ENCODE measurements at regions not wholly inside any gene's neighbourhood (a gene's known extent, or its start where the extent isn't known, plus 50 kb on each side); places are given as distances from the start of the nearest gene placed in this dataset.
"Not testable (repeated sequence)": the region's sequence is repeated elsewhere in the genome, so short reads cannot be mapped to it uniquely, and the experiment has no call there.

DNA sequence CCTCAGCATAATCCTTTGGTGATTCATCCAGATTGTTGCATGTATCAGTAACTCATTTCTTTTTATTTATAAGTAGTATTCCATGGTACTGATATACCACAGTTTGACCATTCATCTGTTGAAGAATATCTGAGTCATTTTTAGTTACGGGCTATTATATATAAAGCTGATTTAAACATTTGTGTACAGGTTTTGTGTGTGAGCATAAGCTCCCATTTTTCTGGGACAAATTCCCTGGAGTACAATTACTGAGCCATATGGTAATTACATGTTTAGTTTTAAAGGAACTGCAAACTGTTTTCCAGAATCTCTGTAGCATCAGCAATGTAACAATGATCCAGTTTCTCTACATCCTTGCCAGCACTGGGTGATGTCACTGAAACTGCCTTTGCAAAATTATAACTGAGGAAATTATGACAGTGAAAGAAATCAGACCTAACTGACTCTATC is 236.2 kb upstream of the KRR1 start:
- no peaks in the 10 kb centered on the region for H3K9me3 ChIP-seq (ENCODE audit: control insufficient read depth in 3 of 3, low read length in 3 of 3)
- H3K4me3 ChIP-seq (ENCODE audit: low read length in 3 of 3): no peak overlapping the region
- no peaks in the 10 kb centered on the region for H3K4me1 ChIP-seq (ENCODE audit: control insufficient read depth in 3 of 3, insufficient read depth in 3 of 3, low read length in 3 of 3)
- H3K36me3 ChIP-seq (ENCODE audit: control insufficient read depth in 3 of 3, insufficient read depth in 3 of 3, low read length in 3 of 3): no peaks in the 10 kb centered on the region
- no peak overlapping the region for H3K9ac ChIP-seq (ENCODE audit: low read depth in 1 of 3, low read length in 3 of 3)
- H3K27ac ChIP-seq (ENCODE audit: low read depth, low read length): no peak overlapping the region
- no peaks in the 10 kb centered on the region for H3K27me3 ChIP-seq (ENCODE audit: control insufficient read depth in 3 of 3, insufficient read depth in 3 of 3, low read length in 3 of 3)

DNA sequence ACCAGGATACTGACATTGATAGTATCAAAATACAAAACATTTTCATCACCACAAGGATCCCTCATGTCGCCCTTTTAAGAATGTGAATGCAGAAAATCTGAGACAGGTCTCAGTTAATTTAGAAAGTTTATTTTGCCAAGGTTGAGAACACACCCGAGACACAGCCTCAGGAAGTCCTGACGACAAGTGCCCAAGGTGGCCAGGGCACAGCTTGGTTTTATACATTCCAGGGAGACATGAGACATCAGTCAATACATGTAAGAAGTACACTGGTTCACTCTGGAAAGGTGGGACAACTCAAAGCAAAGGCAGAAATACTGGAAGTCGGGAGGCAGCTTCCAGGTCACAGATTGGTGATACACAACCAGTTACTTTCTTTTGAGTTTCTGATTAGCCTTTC is 235.2 kb upstream of the KRR1 start:
- Histone ChIP-seq H3K27ac (ENCODE audit: low read depth, low read length) (no peak overlapping the region), H3K9ac (ENCODE audit: low read depth in 1 of 3, low read length in 3 of 3) (no peak overlapping the region), H3K27me3 (ENCODE audit: control insufficient read depth in 3 of 3, insufficient read depth in 3 of 3, low read length in 3 of 3) (no peaks in the 10 kb centered on the region), H3K4me3 (ENCODE audit: low read length in 3 of 3) (no peak overlapping the region), H3K4me1 (ENCODE audit: control insufficient read depth in 3 of 3, insufficient read depth in 3 of 3, low read length in 3 of 3) (no peaks in the 10 kb centered on the region), H3K36me3 (ENCODE audit: control insufficient read depth in 3 of 3, insufficient read depth in 3 of 3, low read length in 3 of 3) (no peaks in the 10 kb centered on the region), H3K9me3 (ENCODE audit: control insufficient read depth in 3 of 3, low read length in 3 of 3) (no peaks in the 10 kb centered on the region)

DNA sequence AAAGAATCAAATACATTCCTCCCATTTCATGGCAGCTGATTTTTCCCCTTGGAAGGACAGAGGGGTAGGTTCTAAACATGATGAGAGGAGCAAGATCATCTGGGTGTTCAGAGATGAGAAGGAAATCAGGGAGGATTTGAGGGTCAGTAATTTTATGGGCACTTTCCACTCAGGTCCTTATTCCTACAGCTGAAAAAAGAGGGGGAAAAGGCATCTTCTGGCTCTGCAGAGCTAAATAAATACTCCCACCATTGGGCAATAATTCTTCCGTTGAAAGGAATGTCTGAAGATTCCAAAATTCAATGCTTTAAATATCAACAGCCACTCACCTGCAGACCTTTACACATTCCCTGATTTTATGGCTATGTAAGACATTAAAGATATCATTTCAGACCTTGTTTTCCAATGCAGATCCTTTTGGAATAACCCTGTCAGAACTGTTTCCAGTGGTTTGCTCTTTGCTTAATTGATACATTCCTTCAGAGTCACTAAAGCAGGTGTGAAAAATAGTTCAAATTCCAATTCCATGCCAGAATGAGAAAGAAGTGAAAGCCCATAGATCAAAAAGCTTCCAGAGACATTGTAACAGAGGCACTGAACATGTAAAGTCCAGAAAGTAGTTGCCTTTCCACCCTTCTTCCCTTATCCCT is 233.3 kb upstream of the KRR1 start:
- Histone ChIP-seq H3K27ac (ENCODE audit: low read depth, low read length) (no peak overlapping the region), H3K4me3 (ENCODE audit: low read length in 3 of 3) (no peak overlapping the region), H3K36me3 (ENCODE audit: control insufficient read depth in 3 of 3, insufficient read depth in 3 of 3, low read length in 3 of 3) (no peaks in the 10 kb centered on the region), H3K27me3 (ENCODE audit: control insufficient read depth in 3 of 3, insufficient read depth in 3 of 3, low read length in 3 of 3) (no peaks in the 10 kb centered on the region), H3K9me3 (ENCODE audit: control insufficient read depth in 3 of 3, low read length in 3 of 3) (no peaks in the 10 kb centered on the region), H3K4me1 (ENCODE audit: control insufficient read depth in 3 of 3, insufficient read depth in 3 of 3, low read length in 3 of 3) (no peaks in the 10 kb centered on the region), H3K9ac (ENCODE audit: low read depth in 1 of 3, low read length in 3 of 3) (no peak overlapping the region)

DNA sequence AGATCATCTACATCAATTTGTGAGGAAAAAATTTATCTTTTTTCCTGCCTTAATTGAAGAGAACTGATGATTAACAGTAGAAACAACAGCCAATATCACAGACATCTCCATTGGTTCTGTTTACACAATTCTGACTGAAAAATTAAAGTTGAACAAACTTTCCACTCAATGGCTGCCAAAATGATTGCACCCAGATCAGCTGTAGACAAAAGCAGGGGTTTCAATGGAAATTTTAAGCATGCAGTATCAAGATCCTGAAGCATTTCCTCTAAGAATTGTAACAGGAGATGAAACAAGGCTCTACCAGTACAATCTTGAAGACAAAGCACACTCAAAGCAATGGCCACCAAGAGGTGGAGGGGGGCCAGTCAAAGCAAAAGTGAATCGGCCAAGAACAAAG is 231.6 kb upstream of the KRR1 start:
- no peaks in the 10 kb centered on the region for H3K4me1 ChIP-seq (ENCODE audit: control insufficient read depth in 3 of 3, insufficient read depth in 3 of 3, low read length in 3 of 3)
- H3K9ac ChIP-seq (ENCODE audit: low read depth in 1 of 3, low read length in 3 of 3): no peak overlapping the region
- no peaks in the 10 kb centered on the region for H3K9me3 ChIP-seq (ENCODE audit: control insufficient read depth in 3 of 3, low read length in 3 of 3)
- no peaks in the 10 kb centered on the region for H3K36me3 ChIP-seq (ENCODE audit: control insufficient read depth in 3 of 3, insufficient read depth in 3 of 3, low read length in 3 of 3)
- H3K27me3 ChIP-seq (ENCODE audit: control insufficient read depth in 3 of 3, insufficient read depth in 3 of 3, low read length in 3 of 3): no peaks in the 10 kb centered on the region
- H3K27ac ChIP-seq (ENCODE audit: low read depth, low read length): no peak overlapping the region
- no peak overlapping the region for H3K4me3 ChIP-seq (ENCODE audit: low read length in 3 of 3)

DNA sequence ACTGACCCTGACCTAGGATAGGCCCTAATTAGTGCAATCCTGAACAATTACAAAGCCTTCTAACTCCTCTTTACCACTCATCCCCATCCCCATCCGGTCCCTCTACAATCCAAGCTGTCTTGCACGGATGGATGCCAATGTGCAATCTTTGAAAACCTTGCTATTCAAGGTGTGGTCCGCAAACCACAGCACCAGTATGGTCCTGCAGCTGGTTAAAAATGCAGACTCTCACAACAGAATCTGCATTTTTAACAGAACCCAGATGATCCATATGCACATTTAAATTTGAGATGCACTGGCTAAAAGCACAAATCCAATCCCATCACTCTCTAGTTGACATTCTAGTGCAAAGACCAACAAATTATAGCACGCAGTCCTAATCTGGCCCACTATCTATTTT is 230.6 kb upstream of the KRR1 start:
- H3K27me3 ChIP-seq (ENCODE audit: control insufficient read depth in 3 of 3, insufficient read depth in 3 of 3, low read length in 3 of 3): no peaks in the 10 kb centered on the region
- no peaks in the 10 kb centered on the region for H3K9me3 ChIP-seq (ENCODE audit: control insufficient read depth in 3 of 3, low read length in 3 of 3)
- H3K27ac ChIP-seq (ENCODE audit: low read depth, low read length): no peak overlapping the region
- H3K9ac ChIP-seq (ENCODE audit: low read depth in 1 of 3, low read length in 3 of 3): no peak overlapping the region
- no peaks in the 10 kb centered on the region for H3K4me1 ChIP-seq (ENCODE audit: control insufficient read depth in 3 of 3, insufficient read depth in 3 of 3, low read length in 3 of 3)
- no peak overlapping the region for H3K4me3 ChIP-seq (ENCODE audit: low read length in 3 of 3)
- H3K36me3 ChIP-seq (ENCODE audit: control insufficient read depth in 3 of 3, insufficient read depth in 3 of 3, low read length in 3 of 3): no peaks in the 10 kb centered on the region

DNA sequence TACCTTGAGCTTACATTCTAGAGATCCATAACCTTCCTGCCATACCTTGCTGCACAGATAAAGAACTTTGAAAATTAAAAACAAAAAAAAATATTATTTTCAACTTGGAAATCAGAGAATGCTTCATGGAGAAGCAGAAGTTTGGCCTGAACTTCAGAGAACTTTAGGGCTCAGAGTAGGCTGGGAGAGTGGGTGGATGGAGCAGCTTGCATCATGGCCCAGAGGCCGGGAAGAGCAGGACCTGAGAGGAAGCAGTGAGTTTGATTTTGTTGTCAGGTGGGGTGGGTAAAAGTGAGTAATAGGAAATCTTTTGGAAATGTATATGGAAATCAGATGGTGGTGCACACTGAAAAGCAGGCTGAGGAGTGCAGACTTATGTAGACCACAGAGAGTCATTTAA is 228.5 kb upstream of the KRR1 start:
- Histone ChIP-seq H3K4me1 (ENCODE audit: control insufficient read depth in 3 of 3, insufficient read depth in 3 of 3, low read length in 3 of 3) (no peaks in the 10 kb centered on the region), H3K4me3 (ENCODE audit: low read length in 3 of 3) (no peak overlapping the region), H3K9ac (ENCODE audit: low read depth in 1 of 3, low read length in 3 of 3) (no peak overlapping the region), H3K27me3 (ENCODE audit: control insufficient read depth in 3 of 3, insufficient read depth in 3 of 3, low read length in 3 of 3) (no peaks in the 10 kb centered on the region), H3K36me3 (ENCODE audit: control insufficient read depth in 3 of 3, insufficient read depth in 3 of 3, low read length in 3 of 3) (no peaks in the 10 kb centered on the region), H3K27ac (ENCODE audit: low read depth, low read length) (no peak overlapping the region), H3K9me3 (ENCODE audit: control insufficient read depth in 3 of 3, low read length in 3 of 3) (no peaks in the 10 kb centered on the region)

DNA sequence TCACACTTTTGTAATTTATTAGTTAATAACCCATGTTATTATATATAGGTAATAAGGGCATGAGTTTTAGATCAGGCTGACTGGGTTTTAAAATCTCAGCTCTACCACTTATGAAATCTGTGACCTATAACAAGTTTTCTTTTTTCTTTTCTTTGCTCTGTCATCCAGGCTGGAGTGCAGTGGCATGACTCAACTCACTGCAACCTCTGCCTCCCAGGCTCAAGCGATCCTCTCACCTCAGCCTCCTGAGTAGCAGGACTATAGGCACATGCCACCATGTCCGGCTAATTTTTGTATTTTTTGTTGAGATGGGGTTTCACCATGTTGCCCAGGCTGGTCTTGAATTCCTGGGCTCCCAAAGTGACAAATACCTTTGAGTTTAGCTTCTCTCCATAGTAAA is 227.7 kb upstream of the KRR1 start:
- not testable (repeated sequence) for H3K27ac ChIP-seq (ENCODE audit: low read depth, low read length); H3K9me3 ChIP-seq (ENCODE audit: control insufficient read depth in 3 of 3, low read length in 3 of 3); H3K9ac ChIP-seq (ENCODE audit: low read depth in 1 of 3, low read length in 3 of 3); H3K4me3 ChIP-seq (ENCODE audit: low read length in 3 of 3); H3K27me3 ChIP-seq (ENCODE audit: control insufficient read depth in 3 of 3, insufficient read depth in 3 of 3, low read length in 3 of 3); H3K36me3 ChIP-seq (ENCODE audit: control insufficient read depth in 3 of 3, insufficient read depth in 3 of 3, low read length in 3 of 3); H3K4me1 ChIP-seq (ENCODE audit: control insufficient read depth in 3 of 3, insufficient read depth in 3 of 3, low read length in 3 of 3)

DNA sequence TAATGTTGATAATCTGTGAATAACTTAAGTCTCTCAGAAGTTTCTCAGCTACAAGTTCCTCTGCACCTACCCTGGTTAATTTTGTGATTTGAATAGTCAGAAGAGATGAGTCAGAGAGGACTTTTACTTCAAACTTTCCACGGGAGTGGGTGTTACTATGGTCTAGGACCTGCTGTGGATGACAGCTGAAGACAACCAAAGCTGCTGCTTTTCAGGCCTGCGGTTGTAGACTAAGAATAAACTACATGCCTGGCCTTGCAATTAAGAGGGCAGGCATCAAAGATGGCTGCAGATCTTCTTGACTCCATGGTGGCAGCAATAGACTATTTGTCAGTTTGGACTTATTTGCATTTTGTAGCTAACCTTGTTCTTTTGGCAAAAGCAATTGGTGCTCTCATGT is 227.1 kb upstream of the KRR1 start:
- Histone ChIP-seq H3K9ac (ENCODE audit: low read depth in 1 of 3, low read length in 3 of 3) (no peak overlapping the region), H3K4me3 (ENCODE audit: low read length in 3 of 3) (no peak overlapping the region), H3K36me3 (ENCODE audit: control insufficient read depth in 3 of 3, insufficient read depth in 3 of 3, low read length in 3 of 3) (no peaks in the 10 kb centered on the region), H3K27ac (ENCODE audit: low read depth, low read length) (no peak overlapping the region), H3K9me3 (ENCODE audit: control insufficient read depth in 3 of 3, low read length in 3 of 3) (no peaks in the 10 kb centered on the region), H3K4me1 (ENCODE audit: control insufficient read depth in 3 of 3, insufficient read depth in 3 of 3, low read length in 3 of 3) (no peaks in the 10 kb centered on the region), H3K27me3 (ENCODE audit: control insufficient read depth in 3 of 3, insufficient read depth in 3 of 3, low read length in 3 of 3) (no peaks in the 10 kb centered on the region)

DNA sequence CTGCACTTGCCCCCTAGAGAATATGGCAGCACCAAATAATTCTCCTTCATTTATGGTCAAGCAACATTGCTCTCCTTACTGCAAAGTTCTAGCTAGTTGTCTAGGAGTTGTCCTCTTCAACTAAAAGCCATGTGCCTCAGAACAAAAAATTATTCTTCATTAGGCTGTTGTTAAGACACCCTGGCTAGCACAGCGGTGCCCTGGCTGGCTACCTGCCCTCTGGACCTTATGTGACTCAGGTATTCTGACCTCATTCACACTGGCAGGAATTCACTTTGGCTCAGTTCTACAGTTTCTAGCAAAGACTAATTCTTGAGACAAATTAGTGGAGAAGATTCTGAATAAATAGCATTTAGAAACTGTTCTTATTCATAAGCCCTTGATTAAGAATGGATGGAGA is 224.4 kb upstream of the KRR1 start:
- no peaks in the 10 kb centered on the region for H3K27me3 ChIP-seq (ENCODE audit: control insufficient read depth in 3 of 3, insufficient read depth in 3 of 3, low read length in 3 of 3)
- H3K9me3 ChIP-seq (ENCODE audit: control insufficient read depth in 3 of 3, low read length in 3 of 3): no peaks in the 10 kb centered on the region
- H3K4me1 ChIP-seq (ENCODE audit: control insufficient read depth in 3 of 3, insufficient read depth in 3 of 3, low read length in 3 of 3): no peaks in the 10 kb centered on the region
- H3K36me3 ChIP-seq (ENCODE audit: control insufficient read depth in 3 of 3, insufficient read depth in 3 of 3, low read length in 3 of 3): no peaks in the 10 kb centered on the region
- no peak overlapping the region for H3K9ac ChIP-seq (ENCODE audit: low read depth in 1 of 3, low read length in 3 of 3)
- H3K4me3 ChIP-seq (ENCODE audit: low read length in 3 of 3): no peak overlapping the region
- no peak overlapping the region for H3K27ac ChIP-seq (ENCODE audit: low read depth, low read length)

DNA sequence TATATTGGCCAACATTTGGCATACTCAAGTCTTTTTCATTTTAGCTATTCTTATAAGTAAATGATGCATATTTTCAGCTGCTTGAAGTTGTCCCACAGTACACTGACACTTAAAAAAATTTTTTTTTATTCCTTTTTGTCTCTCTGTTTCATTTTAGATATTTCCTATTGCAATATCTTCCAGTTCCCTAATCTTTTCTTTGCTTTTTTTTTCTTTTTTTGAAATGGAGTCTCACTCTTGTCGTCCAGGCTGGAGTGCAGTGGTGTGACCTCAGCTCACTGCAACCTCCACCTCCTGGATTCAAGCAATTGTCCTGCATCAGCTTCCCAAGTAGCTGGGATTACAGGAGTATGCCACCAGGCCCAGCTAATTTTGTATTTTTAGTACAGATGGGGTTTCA is 217.4 kb upstream of the KRR1 start:
- H3K9ac ChIP-seq (ENCODE audit: low read depth in 1 of 3, low read length in 3 of 3): no peak overlapping the region
- H3K4me3 ChIP-seq (ENCODE audit: low read length in 3 of 3): no peak overlapping the region
- no peaks in the 10 kb centered on the region for H3K9me3 ChIP-seq (ENCODE audit: control insufficient read depth in 3 of 3, low read length in 3 of 3)
- peaks cover 0 to 10% (median 7%) of the 10 kb centered on the region in 3 donors for H3K4me1 ChIP-seq (ENCODE audit: control insufficient read depth in 3 of 3, insufficient read depth in 3 of 3, low read length in 3 of 3)
- H3K27me3 ChIP-seq (ENCODE audit: control insufficient read depth in 3 of 3, insufficient read depth in 3 of 3, low read length in 3 of 3): no peaks in the 10 kb centered on the region
- no peaks in the 10 kb centered on the region for H3K36me3 ChIP-seq (ENCODE audit: control insufficient read depth in 3 of 3, insufficient read depth in 3 of 3, low read length in 3 of 3)
- no peak overlapping the region for H3K27ac ChIP-seq (ENCODE audit: low read depth, low read length)

DNA sequence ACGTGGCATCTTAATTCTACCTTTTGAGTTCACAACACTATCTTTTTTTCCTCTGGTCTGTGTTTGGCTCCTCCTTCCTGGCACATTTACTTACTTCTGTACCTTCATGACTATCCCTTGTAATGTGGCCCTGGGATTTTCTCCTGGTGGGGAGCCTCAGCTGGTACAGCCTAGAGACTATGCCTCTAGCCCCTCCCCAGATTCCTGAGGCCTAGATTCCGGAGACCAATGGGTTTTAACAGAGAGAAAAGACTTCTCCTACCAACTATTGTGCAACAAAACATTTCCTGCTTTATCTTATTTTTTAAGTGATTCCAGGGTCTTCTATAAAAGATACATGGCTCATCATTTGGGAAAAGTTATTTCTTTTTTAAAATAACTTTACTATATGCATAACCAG is 216.2 kb upstream of the KRR1 start:
- Histone ChIP-seq H3K4me1 (ENCODE audit: control insufficient read depth in 3 of 3, insufficient read depth in 3 of 3, low read length in 3 of 3) (peaks cover 5 to 16% (median 11%) of the 10 kb centered on the region in 3 donors), H3K36me3 (ENCODE audit: control insufficient read depth in 3 of 3, insufficient read depth in 3 of 3, low read length in 3 of 3) (no peaks in the 10 kb centered on the region), H3K27me3 (ENCODE audit: control insufficient read depth in 3 of 3, insufficient read depth in 3 of 3, low read length in 3 of 3) (no peaks in the 10 kb centered on the region), H3K27ac (ENCODE audit: low read depth, low read length) (no peak overlapping the region), H3K9me3 (ENCODE audit: control insufficient read depth in 3 of 3, low read length in 3 of 3) (no peaks in the 10 kb centered on the region), H3K4me3 (ENCODE audit: low read length in 3 of 3) (no peak overlapping the region), H3K9ac (ENCODE audit: low read depth in 1 of 3, low read length in 3 of 3) (no peak overlapping the region)
